ENCODE measurements at regions not wholly inside any gene's neighbourhood (a gene's known extent, or its start where the extent isn't known, plus 50 kb on each side); places are given as distances from the start of the nearest gene placed in this dataset.

DNA sequence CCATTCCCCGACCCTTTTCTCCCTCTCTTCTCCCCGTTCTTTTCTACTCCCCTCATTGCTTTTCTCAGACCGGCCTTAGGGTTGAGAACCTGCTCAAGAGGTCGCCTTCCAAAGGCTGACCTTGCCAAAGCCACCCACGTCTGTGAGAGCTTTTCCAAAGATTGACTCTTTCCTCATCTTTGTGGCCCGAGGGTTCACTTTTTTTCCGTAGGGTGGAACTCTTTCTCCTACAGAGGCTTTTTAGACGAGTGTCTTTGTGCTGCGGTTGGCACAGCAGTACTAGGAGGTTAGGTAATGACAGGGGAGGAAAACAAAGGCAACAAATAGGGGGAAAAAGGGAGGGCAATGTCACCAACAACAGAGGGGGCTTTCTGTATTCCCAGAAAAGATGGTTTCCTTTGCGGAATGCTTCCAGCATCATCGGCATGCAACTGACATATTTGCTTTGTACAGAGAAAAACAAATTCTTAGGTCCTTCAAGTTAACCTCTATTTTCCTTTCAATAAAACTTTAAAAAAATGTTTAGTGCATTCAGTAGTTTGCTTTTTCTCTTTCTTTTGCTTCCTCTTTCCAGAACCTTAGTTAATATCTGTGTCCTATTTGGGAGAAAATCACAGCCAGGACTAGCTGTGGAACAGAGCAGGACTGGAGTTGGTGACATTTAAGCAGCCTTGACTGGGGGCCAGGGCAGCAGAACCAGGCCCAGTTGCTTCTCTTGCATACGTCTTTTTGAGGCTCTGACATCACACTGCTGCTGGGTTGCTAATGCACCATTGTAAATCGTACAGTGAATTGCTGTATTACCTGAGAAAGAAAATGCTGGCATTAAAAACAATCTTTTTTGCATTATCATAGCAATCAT is 188.1 kb upstream of the FANCL start:
- peaks cover 0 to 10% (median 8%) of the 10 kb centered on the region in 9 donors for H3K4me1 ChIP-seq
- ATAC-seq (no peak), DNase-seq (no peak)
- H3K27me3 ChIP-seq = peaks cover 0 to 53% (median 49%) of the 10 kb centered on the region in 7 donors
- no peak for TF ChIP-seq CTCF (IDR thresholded peaks at IDR 0.05)
- peak overlapping the region in 5 of 10 donors; percentile 36 to 48 (median 41) for H3K4me3 ChIP-seq
- intact Hi-C loops (cut with DNase I) = no loop called here
- 32 to 38% methylated on average over 13 of the region's 13 CpGs for WGBS, 2 donors
- no peaks in the 10 kb centered on the region for H3K9me3 ChIP-seq
- no peaks in the 10 kb centered on the region for H3K36me3 ChIP-seq
- H3K27ac ChIP-seq = no peak overlapping the region

DNA sequence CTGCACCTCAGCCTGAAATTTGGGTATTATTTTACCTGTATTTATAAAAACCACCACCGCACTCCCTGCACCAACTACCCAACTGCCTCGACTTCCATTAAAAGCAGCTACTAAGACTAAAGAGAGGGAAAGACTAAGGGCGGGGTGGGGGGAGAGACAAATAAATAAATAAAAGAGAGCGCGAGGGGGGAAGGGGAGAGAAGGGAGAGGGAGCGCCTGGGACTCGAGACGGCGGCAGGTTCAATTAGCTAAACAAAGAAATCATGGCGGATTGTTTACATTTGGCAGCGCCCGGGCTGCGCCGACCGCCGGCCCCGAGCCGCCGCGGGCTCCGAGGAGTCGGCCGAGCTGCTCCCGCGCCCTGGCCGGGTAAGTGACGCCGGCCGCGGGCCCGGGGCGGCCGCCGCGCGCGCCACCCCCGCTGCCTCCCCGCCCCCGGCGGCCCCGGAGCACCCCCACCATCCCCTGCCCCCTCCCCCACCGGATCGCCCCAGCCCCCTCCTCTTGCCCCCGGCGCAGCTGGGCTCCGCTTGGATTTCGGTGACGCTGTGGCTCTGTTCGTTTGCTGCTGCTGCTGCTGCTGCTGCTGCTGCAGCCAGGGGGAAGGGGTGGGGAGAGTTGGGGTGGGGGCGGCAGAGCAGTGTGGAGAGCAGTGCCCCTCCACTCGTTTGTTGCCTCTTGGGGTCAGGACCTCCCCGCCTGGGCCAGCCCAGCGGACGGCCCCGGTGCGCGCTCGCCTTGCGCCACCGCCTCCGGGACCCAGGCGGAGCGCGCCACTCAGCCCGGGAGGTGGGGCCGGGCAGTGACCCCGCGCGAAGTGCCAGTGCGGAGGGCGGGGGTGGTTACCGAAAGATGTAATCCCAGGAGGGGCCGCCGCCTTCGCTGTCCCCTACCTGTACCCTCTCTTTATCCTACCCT is 187.2 kb upstream of the FANCL start:
- H3K9me3 ChIP-seq = no peaks in the 10 kb centered on the region
- peaks cover 0 to 10% (median 8%) of the 10 kb centered on the region in 9 donors for H3K4me1 ChIP-seq
- WGBS, 2 donors = 0 to 2% methylated on average over 52 to 71 of the region's 76 CpGs
- H3K4me3 ChIP-seq = peak overlapping the region in 9 of 10 donors; percentile 16 to 48 (median 41)
- no peak overlapping the region for H3K27ac ChIP-seq
- no peak for DNase-seq
- H3K36me3 ChIP-seq = no peaks in the 10 kb centered on the region
- intact Hi-C loops (cut with DNase I) = no loop called here
- H3K27me3 ChIP-seq = peaks cover 0 to 56% (median 53%) of the 10 kb centered on the region in 7 donors
- no peak for ATAC-seq
- TF ChIP-seq CTCF (IDR thresholded peaks at IDR 0.05) = no peak

DNA sequence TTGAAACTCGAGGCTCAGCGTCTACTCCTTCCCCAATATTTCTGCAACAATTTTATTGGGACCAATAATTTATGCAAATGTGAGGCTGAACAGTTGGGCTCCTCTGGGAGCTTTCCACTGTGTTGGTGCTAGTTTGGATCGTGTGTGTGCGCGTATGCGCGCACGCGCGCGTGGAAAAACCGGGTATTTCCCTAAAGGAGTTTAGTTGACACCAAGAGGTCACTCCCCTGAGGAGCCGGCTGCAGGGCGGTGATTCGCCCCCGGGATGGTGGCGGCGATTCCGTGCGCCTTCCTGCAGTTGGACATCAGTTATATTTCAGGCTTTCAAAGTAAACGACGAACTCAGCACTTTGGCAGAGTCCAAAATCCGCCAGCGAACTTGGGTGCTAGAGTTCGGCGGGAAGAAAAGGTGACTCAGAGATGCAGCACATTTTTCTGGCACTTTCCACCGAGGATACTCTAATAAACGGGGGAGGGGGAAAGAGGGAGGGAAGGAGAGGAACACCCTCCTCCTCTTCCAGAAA is 186.5 kb upstream of the FANCL start:
- intact Hi-C loops (cut with DNase I) = no loop called here
- ATAC-seq = no peak

More for the DNA sequence above, 186.5 kb upstream of the FANCL start:
- peaks cover 0 to 10% (median 8%) of the 10 kb centered on the region in 9 donors for H3K4me1 ChIP-seq
- WGBS, 2 donors = 1% methylated on average over 28 of the region's 28 CpGs
- DNase-seq = no peak
- no peaks in the 10 kb centered on the region for H3K9me3 ChIP-seq
- H3K36me3 ChIP-seq = no peaks in the 10 kb centered on the region
- peak overlapping the region in 9 of 10 donors; percentile 16 to 48 (median 41) for H3K4me3 ChIP-seq
- TF ChIP-seq CTCF (IDR thresholded peaks at IDR 0.05) = no peak
- H3K27ac ChIP-seq = no peak overlapping the region
- H3K27me3 ChIP-seq = peaks cover 0 to 56% (median 53%) of the 10 kb centered on the region in 7 donors

All from heart right ventricle (tissue), 16 donors.